H4 (cell line): ENCODE measurements at regions not wholly inside any gene's neighbourhood (a gene's known extent, or its start where the extent isn't known, plus 50 kb on each side); places are given as distances from the start of the nearest gene placed in this dataset.

Experiments used
- DNase-seq: peaks from one replicate; pipeline ENCODE4 v3.0.0-alpha.2; 2015; ENCODE audit warnings: low spot score

GRCh38 chr4:184528713-184529112, 54.4 kb upstream of the IRF2 start:
- no peak for DNase-seq

- no peak for DNase-seq
These were observed 53.7 kb upstream of the IRF2 start for GRCh38 chr4:184528051-184528450.

- DNase-seq, result no peak
These were observed 51.9 kb upstream of the IRF2 start for GRCh38 chr4:184526228-184526627.
